ENCODE measurements at regions not wholly inside any gene's neighbourhood (a gene's known extent, or its start where the extent isn't known, plus 50 kb on each side); places are given as distances from the start of the nearest gene placed in this dataset.

DNA sequence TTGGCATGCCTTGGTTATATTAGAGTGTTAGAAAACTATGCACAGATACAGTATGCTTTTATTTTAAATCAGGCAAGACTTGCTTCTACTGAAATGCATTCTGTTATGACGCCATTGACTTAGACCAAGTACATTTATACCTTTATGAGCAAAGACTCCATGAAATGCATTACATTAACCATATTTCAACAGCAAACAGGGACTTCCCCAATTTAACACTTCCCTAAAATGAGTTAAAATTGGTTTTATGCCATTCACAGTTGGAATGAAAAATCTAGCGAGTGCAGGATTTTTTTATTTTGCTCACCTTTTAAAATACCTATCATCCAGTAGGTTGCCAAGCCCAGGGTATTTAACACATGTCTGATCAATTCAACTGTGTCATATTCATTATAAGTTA lies 272.1 kb upstream of the IZUMO3 start:
- H3K4me3 ChIP-seq (ENCODE audit: low read depth, low read length), result no peak overlapping the region
- H3K27ac ChIP-seq (ENCODE audit: extremely low read depth, low read depth, low read length), result no peak overlapping the region
- TF ChIP-seq ZNF266 (tag by site-specific recombination; IDR thresholded peaks at IDR 0.05; ENCODE audit: low read depth) (no peak), GLIS2 (tag by site-specific recombination; IDR thresholded peaks at IDR 0.05) (no peak), ZNF155 (tag by site-specific recombination; IDR thresholded peaks at IDR 0.05) (no peak), ZNF692 (tag by site-specific recombination; IDR thresholded peaks at IDR 0.05) (no peak), SCRT1 (tag by site-specific recombination; IDR thresholded peaks at IDR 0.05; ENCODE audit: borderline replicate concordance) (no peak), ZNF791 (tag by site-specific recombination; IDR thresholded peaks at IDR 0.05) (no peak), ZNF514 (tag by site-specific recombination; IDR thresholded peaks at IDR 0.05) (no peak), ZNF677 (tag by site-specific recombination; IDR thresholded peaks at IDR 0.05) (no peak), ZNF785 (tag by site-specific recombination; IDR thresholded peaks at IDR 0.05) (no peak), GLI4 (tag by site-specific recombination; IDR thresholded peaks at IDR 0.05) (no peak), PRDM1 (tag by site-specific recombination; IDR thresholded peaks at IDR 0.05) (no peak), ZNF202 (tag by site-specific recombination; IDR thresholded peaks at IDR 0.05; ENCODE audit: borderline replicate concordance) (no peak)
- TF ChIP-seq, protein P1, sequence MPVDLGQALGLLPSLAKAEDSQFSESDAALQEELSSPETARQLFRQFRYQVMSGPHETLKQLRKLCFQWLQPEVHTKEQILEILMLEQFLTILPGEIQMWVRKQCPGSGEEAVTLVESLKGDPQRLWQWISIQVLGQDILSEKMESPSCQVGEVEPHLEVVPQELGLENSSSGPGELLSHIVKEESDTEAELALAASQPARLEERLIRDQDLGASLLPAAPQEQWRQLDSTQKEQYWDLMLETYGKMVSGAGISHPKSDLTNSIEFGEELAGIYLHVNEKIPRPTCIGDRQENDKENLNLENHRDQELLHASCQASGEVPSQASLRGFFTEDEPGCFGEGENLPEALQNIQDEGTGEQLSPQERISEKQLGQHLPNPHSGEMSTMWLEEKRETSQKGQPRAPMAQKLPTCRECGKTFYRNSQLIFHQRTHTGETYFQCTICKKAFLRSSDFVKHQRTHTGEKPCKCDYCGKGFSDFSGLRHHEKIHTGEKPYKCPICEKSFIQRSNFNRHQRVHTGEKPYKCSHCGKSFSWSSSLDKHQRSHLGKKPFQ (tag by site-specific recombination; IDR thresholded peaks at IDR 0.05), result no peak
- H3K36me3 ChIP-seq (ENCODE audit: control insufficient read depth in 2 of 2, insufficient read depth in 1 of 2, low read length in 2 of 2), result no peaks in the 10 kb centered on the region
- CTCF ChIA-PET, result no interaction called here
- no peaks in the 10 kb centered on the region for H3K4me1 ChIP-seq (ENCODE audit: control insufficient read depth, insufficient read depth, low read length)
- no peaks in the 10 kb centered on the region for H3K9me3 ChIP-seq (ENCODE audit: control insufficient read depth, insufficient read depth, low read depth, low read length)
- POLR2A ChIA-PET, result no interaction called here

- H3K36me3 ChIP-seq (ENCODE audit: control insufficient read depth in 2 of 2, insufficient read depth in 1 of 2, low read length in 2 of 2), result no peaks in the 10 kb centered on the region
- CTCF ChIA-PET, result no interaction called here
- POLR2A ChIA-PET, result no interaction called here
- no peak overlapping the region for H3K4me3 ChIP-seq (ENCODE audit: low read depth, low read length)
- no peaks in the 10 kb centered on the region for H3K4me1 ChIP-seq (ENCODE audit: control insufficient read depth, insufficient read depth, low read length)
- no peak overlapping the region for H3K27ac ChIP-seq (ENCODE audit: extremely low read depth, low read depth, low read length)
- H3K9me3 ChIP-seq (ENCODE audit: control insufficient read depth, insufficient read depth, low read depth, low read length), result no peaks in the 10 kb centered on the region
- TF ChIP-seq ZBTB26 (tag by site-specific recombination; optimal IDR thresholded peaks at IDR 0.05) (no peak), ZNF155 (tag by site-specific recombination; IDR thresholded peaks at IDR 0.05) (no peak), MZF1 (tag by site-specific recombination; IDR thresholded peaks at IDR 0.05; ENCODE audit: borderline replicate concordance) (no peak), ZNF404 (tag by site-specific recombination; IDR thresholded peaks at IDR 0.05) (no peak), ZNF426 (tag by site-specific recombination; IDR thresholded peaks at IDR 0.05) (no peak), ZSCAN5A (tag by site-specific recombination; IDR thresholded peaks at IDR 0.05) (no peak), ZNF248 (tag by site-specific recombination; IDR thresholded peaks at IDR 0.05) (no peak), OSR2 (tag by site-specific recombination; IDR thresholded peaks at IDR 0.05) (no peak), SALL2 (tag by site-specific recombination; IDR thresholded peaks at IDR 0.05; ENCODE audit: borderline replicate concordance) (no peak)
- TF ChIP-seq, protein P2, sequence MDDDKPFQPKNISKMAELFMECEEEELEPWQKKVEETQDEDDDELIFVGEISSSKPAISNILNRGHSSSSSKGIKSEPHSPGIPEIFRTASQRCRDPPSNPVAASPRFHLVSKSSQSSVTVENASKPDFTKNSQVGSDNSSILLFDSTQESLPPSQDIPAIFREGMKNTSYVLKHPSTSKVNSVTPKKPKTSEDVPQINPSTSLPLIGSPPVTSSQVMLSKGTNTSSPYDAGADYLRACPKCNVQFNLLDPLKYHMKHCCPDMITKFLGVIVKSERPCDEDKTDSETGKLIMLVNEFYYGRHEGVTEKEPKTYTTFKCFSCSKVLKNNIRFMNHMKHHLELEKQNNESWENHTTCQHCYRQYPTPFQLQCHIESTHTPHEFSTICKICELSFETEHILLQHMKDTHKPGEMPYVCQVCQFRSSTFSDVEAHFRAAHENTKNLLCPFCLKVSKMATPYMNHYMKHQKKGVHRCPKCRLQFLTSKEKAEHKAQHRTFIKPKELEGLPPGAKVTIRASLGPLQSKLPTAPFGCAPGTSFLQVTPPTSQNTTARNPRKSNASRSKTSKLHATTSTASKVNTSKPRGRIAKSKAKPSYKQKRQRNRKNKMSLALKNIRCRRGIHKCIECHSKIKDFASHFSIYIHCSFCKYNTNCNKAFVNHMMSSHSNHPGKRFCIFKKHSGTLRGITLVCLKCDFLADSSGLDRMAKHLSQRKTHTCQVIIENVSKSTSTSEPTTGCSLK (tag by site-specific recombination; IDR thresholded peaks at IDR 0.05), result no peak
Measured at GRCh38 chr9:24816006-24816405, 270.3 kb upstream of the IZUMO3 start.

All from HEK293 (cell line).